ENCODE measurements at regions not wholly inside any gene's neighbourhood (a gene's known extent, or its start where the extent isn't known, plus 50 kb on each side); places are given as distances from the start of the nearest gene placed in this dataset.

- no peak for DNase-seq (ENCODE audit: low spot score)
These were observed 222.9 kb downstream of the RFC3 start for GRCh38 chr13:34040863-34041262.

GRCh38 chr13:34044041-34044440 is 226.1 kb downstream of the RFC3 start:
- no peak for DNase-seq (ENCODE audit: low spot score)

GRCh38 chr13:34044660-34045080 is 226.7 kb downstream of the RFC3 start:
- no peak for DNase-seq (ENCODE audit: low spot score)

GRCh38 chr13:34046457-34046856 is 228.5 kb downstream of the RFC3 start:
- no peak for DNase-seq (ENCODE audit: low spot score)

GRCh38 chr13:34048652-34049051 is 230.7 kb downstream of the RFC3 start:
- DNase-seq (ENCODE audit: low spot score) = no peak

- DNase-seq (ENCODE audit: low spot score) = no peak
These were observed 238.8 kb downstream of the RFC3 start for GRCh38 chr13:34056733-34057258.

GRCh38 chr13:34064456-34065205 is 246.7 kb downstream of the RFC3 start:
- DNase-seq (ENCODE audit: low spot score) = no peak

GRCh38 chr13:34065928-34066327 is 248.0 kb downstream of the RFC3 start:
- DNase-seq (ENCODE audit: low spot score) = no peak

- DNase-seq (ENCODE audit: low spot score) = no peak
These were observed 248.4 kb downstream of the RFC3 start for GRCh38 chr13:34066344-34066743.

- DNase-seq (ENCODE audit: low spot score) = no peak
These were observed 252.1 kb downstream of the RFC3 start for GRCh38 chr13:34070006-34070405.

- no peak for DNase-seq (ENCODE audit: low spot score)
These were observed 252.8 kb downstream of the RFC3 start for GRCh38 chr13:34070544-34071303.

GRCh38 chr13:34076319-34076718 is 258.4 kb downstream of the RFC3 start:
- no peak for DNase-seq (ENCODE audit: low spot score)

- no peak for DNase-seq (ENCODE audit: low spot score)
These were observed 259.2 kb downstream of the RFC3 start for GRCh38 chr13:34076943-34077703.

GRCh38 chr13:34078334-34078999 is 260.5 kb downstream of the RFC3 start:
- no peak for DNase-seq (ENCODE audit: low spot score)

- no peak for DNase-seq (ENCODE audit: low spot score)
These were observed 267.3 kb downstream of the RFC3 start for GRCh38 chr13:34085204-34085603.

- no peak for DNase-seq (ENCODE audit: low spot score)
These were observed 268.3 kb downstream of the RFC3 start for GRCh38 chr13:34086281-34086680.

- DNase-seq (ENCODE audit: low spot score) = no peak
These were observed 269.8 kb downstream of the RFC3 start for GRCh38 chr13:34087791-34088190.

GRCh38 chr13:34103854-34104253 is 285.9 kb downstream of the RFC3 start:
- DNase-seq (ENCODE audit: low spot score) = no peak

- DNase-seq (ENCODE audit: low spot score) = no peak
These were observed 286.9 kb downstream of the RFC3 start for GRCh38 chr13:34104853-34105252.

- DNase-seq (ENCODE audit: low spot score) = no peak
These were observed 289.9 kb downstream of the RFC3 start for GRCh38 chr13:34107806-34108205.

GRCh38 chr13:34108410-34108809 is 290.5 kb downstream of the RFC3 start:
- DNase-seq (ENCODE audit: low spot score) = no peak

- no peak for DNase-seq (ENCODE audit: low spot score)
These were observed 296.6 kb downstream of the RFC3 start for GRCh38 chr13:34114581-34114980.
